PC-9 (cell line): ENCODE measurements at regions not wholly inside any gene's neighbourhood (a gene's known extent, or its start where the extent isn't known, plus 50 kb on each side); places are given as distances from the start of the nearest gene placed in this dataset.

ENCODE experiments used
- EZH2 ChIP-seq: fragments of 200-600 bp; sonication (generic); IDR thresholded peaks from 2 replicates; pipeline ENCODE4 v1.8.0; 2017; ENCODE audit warnings: antibody characterized with exemption, low read depth
- TF ChIP-seq, protein P1 (sequence below): fragments of 200-600 bp; sonication (generic); conservative IDR thresholded peaks from 2 replicates; pipeline ENCODE4 v1.6.1; 2017; ENCODE audit warnings: mixed run types, antibody characterized with exemption, mild to moderate bottlenecking, moderate library complexity

GRCh38 chr4:180811556-180811955 is 1431.6 kb upstream of the TENM3 start:
- TF ChIP-seq, protein P1, sequence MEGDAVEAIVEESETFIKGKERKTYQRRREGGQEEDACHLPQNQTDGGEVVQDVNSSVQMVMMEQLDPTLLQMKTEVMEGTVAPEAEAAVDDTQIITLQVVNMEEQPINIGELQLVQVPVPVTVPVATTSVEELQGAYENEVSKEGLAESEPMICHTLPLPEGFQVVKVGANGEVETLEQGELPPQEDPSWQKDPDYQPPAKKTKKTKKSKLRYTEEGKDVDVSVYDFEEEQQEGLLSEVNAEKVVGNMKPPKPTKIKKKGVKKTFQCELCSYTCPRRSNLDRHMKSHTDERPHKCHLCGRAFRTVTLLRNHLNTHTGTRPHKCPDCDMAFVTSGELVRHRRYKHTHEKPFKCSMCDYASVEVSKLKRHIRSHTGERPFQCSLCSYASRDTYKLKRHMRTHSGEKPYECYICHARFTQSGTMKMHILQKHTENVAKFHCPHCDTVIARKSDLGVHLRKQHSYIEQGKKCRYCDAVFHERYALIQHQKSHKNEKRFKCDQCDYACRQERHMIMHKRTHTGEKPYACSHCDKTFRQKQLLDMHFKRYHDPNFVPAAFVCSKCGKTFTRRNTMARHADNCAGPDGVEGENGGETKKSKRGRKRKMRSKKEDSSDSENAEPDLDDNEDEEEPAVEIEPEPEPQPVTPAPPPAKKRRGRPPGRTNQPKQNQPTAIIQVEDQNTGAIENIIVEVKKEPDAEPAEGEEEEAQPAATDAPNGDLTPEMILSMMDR: no peak
- TF ChIP-seq EZH2: no peak
